CD4-positive, alpha-beta memory T cell (primary cell): ENCODE measurements at regions not wholly inside any gene's neighbourhood (a gene's known extent, or its start where the extent isn't known, plus 50 kb on each side); places are given as distances from the start of the nearest gene placed in this dataset.

Experiments used
- CTCF ChIA-PET: fragments of 350-600 bp; sonication (Branson Sonifier 250); formaldehyde crosslinking; loops from one replicate; lab custom pipeline; 2021; ENCODE audit warnings: inconsistent platforms; ENCODE audit not compliant: partially characterized antibody; lab: Charles Lee
- POLR2A ChIA-PET: fragments of 350-600 bp; sonication (Branson Sonifier 250); formaldehyde crosslinking; loops from one replicate; lab custom pipeline; 2021; ENCODE audit not compliant: partially characterized antibody; lab: Charles Lee
- DNase-seq, 5 donors: peaks; one replicate each; pipeline versions ENCODE4 v3.0.0 to v3.0.0-alpha.2; 2020 to 2022; ENCODE audit warnings: mixed read lengths in 1 of 5
- H3K27ac ChIP-seq: one replicate; pipeline ENCODE4 v1.7.0; 2013; ENCODE audit warnings: low read depth, low read length
- H3K27me3 ChIP-seq: 2 replicates; pipeline ENCODE4 v1.7.0; 2013; ENCODE audit warnings: mild to moderate bottlenecking, low read length, moderate library complexity; ENCODE audit not compliant: insufficient read depth
- H3K36me3 ChIP-seq: 2 replicates; pipeline ENCODE4 v1.7.0; 2013; ENCODE audit warnings: mild to moderate bottlenecking, low read length, moderate library complexity; ENCODE audit not compliant: insufficient read depth
- H3K4me1 ChIP-seq: 2 replicates; pipeline ENCODE4 v1.7.0; 2013; ENCODE audit warnings: mild to moderate bottlenecking, low read length, moderate library complexity; ENCODE audit not compliant: insufficient read depth
- H3K4me3 ChIP-seq, 2 donors: one replicate each; pipeline ENCODE4 v1.7.0; 2013; ENCODE audit warnings: low read length in 2 of 2, mild to moderate bottlenecking in 1 of 2
- H3K9me3 ChIP-seq, 2 donors: one replicate each; pipeline ENCODE4 v1.7.0; 2013; ENCODE audit warnings: low read length in 2 of 2, control low read depth in 1 of 2; ENCODE audit not compliant: control insufficient read depth in 1 of 2
- H3K27ac Mint-ChIP-seq, 7 donors: one replicate each; pipeline ENCODE4 v1.8.0; 2020 to 2021; ENCODE audit warnings: mixed read lengths in 7 of 7, mild to moderate bottlenecking in 6 of 7, inconsistent platforms in 3 of 7, moderate library complexity in 3 of 7
- H3K27me3 Mint-ChIP-seq, 2 donors: one replicate each; pipeline ENCODE4 v1.8.0; 2020 to 2021; ENCODE audit warnings: mixed read lengths in 2 of 2
- H3K36me3 Mint-ChIP-seq, 2 donors: one replicate each; pipeline ENCODE4 v1.8.0; 2020 to 2021; ENCODE audit warnings: mixed read lengths in 2 of 2, inconsistent platforms in 1 of 2, mild to moderate bottlenecking in 1 of 2
- H3K4me1 Mint-ChIP-seq, 4 donors: one replicate each; pipeline ENCODE4 v1.8.0; 2020 to 2021; ENCODE audit warnings: mixed read lengths in 4 of 4, mild to moderate bottlenecking in 1 of 4
- H3K4me3 Mint-ChIP-seq, 8 donors: one replicate each; pipeline ENCODE4 v1.8.0; 2020 to 2021; ENCODE audit warnings: mixed read lengths in 8 of 8, mild to moderate bottlenecking in 7 of 8, moderate library complexity in 6 of 8, inconsistent platforms in 3 of 8
- H3K9me3 Mint-ChIP-seq, 8 donors: one replicate each; pipeline ENCODE4 v1.8.0; 2020 to 2021; ENCODE audit warnings: mixed read lengths in 8 of 8, mild to moderate bottlenecking in 5 of 8, inconsistent platforms in 3 of 8, moderate library complexity in 1 of 8
- intact Hi-C: fragments of 100-400 bp; cut with micrococcal nuclease; formaldehyde crosslinking; loops from one replicate; pipeline ENCODE4 v1.15.1; 2023

GRCh38 chr4:180674619-180675358, 1568.4 kb upstream of the TENM3 start:
- no peaks in the 10 kb centered on the region for H3K36me3 Mint-ChIP-seq
- H3K9me3 ChIP-seq = no peaks in the 10 kb centered on the region
- no peak for DNase-seq
- H3K9me3 Mint-ChIP-seq = peaks cover 0 to 3% (median 0%) of the 10 kb centered on the region in 8 donors
- no peak overlapping the region for H3K27ac ChIP-seq
- no peak overlapping the region for H3K27ac Mint-ChIP-seq
- H3K36me3 ChIP-seq = no peaks in the 10 kb centered on the region
- ChIA-PET POLR2A (no interaction called here), CTCF (interaction anchor here (2.8 kb wide), 1 partner anchor 10 kb away, joined by 10 read pairs; no protein-coding TSS in a partner anchor)
- H3K4me1 ChIP-seq = no peaks in the 10 kb centered on the region
- no peak overlapping the region for H3K4me3 Mint-ChIP-seq
- no peak overlapping the region for H3K4me3 ChIP-seq
- no peaks in the 10 kb centered on the region for H3K27me3 ChIP-seq
- H3K4me1 Mint-ChIP-seq = no peaks in the 10 kb centered on the region
- no peaks in the 10 kb centered on the region for H3K27me3 Mint-ChIP-seq
- intact Hi-C loops = no loop called here

DNA sequence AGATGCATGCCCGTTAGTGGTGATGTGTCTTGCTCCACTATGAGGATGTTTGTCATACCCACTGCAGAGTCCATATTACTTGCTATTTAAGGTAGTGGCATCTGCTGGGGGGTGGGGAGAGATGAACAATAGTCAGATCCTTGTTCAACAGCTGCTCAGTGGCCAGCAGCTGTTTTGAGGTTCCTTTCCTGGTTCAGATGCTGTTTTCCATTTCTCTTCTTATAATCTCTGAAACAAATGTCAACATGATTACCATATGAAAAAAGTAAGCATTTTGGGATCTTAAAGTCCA, 1567.9 kb upstream of the TENM3 start:
- H3K9me3 ChIP-seq = no peaks in the 10 kb centered on the region
- H3K27ac ChIP-seq = no peak overlapping the region
- no peaks in the 10 kb centered on the region for H3K4me1 ChIP-seq
- no peaks in the 10 kb centered on the region for H3K36me3 ChIP-seq
- Mint-ChIP-seq H3K9me3 (peaks cover 0 to 3% (median 0%) of the 10 kb centered on the region in 8 donors), H3K36me3 (no peaks in the 10 kb centered on the region), H3K27me3 (no peaks in the 10 kb centered on the region), H3K4me3 (no peak overlapping the region), H3K27ac (no peak overlapping the region), H3K4me1 (no peaks in the 10 kb centered on the region)
- no peaks in the 10 kb centered on the region for H3K27me3 ChIP-seq
- no peak overlapping the region for H3K4me3 ChIP-seq
- intact Hi-C loops = no loop called here
- ChIA-PET CTCF (interaction anchor here (2.8 kb wide), 1 partner anchor 10 kb away, joined by 10 read pairs; no protein-coding TSS in a partner anchor), POLR2A (no interaction called here)
- no peak for DNase-seq

DNA sequence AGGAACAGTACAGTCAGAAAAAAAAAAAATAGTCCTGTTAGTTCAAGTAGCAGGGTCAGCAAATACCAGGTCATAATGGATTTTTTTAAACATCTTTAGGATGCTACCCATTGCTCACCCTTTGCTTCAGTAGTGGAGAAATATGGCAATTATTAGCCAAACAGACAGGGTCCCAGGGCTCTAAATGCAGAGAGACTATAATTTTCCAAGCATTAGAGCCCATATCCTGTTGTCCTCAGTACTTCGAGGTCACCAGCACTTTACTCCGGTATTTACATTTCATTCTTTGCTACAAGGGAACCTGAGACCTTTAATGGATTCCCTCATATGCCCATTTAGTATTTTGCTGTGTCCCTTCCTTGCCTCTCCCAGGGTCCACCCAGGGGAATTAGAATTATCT, 1562.9 kb upstream of the TENM3 start:
- CTCF ChIA-PET = no interaction called here
- no peak overlapping the region for H3K27ac Mint-ChIP-seq
- no peaks in the 10 kb centered on the region for H3K4me1 Mint-ChIP-seq
- no peaks in the 10 kb centered on the region for H3K36me3 Mint-ChIP-seq
- intact Hi-C loops = no loop called here
- Histone ChIP-seq H3K9me3 (no peaks in the 10 kb centered on the region), H3K27me3 (no peaks in the 10 kb centered on the region), H3K4me3 (no peak overlapping the region), H3K36me3 (no peaks in the 10 kb centered on the region), H3K4me1 (no peaks in the 10 kb centered on the region), H3K27ac (no peak overlapping the region)
- DNase-seq = no peak
- peaks cover 0 to 2% of the 10 kb centered on the region in 2 donors for H3K27me3 Mint-ChIP-seq
- no peak overlapping the region for H3K4me3 Mint-ChIP-seq
- POLR2A ChIA-PET = no interaction called here
- peaks cover 0 to 5% (median 2%) of the 10 kb centered on the region in 8 donors for H3K9me3 Mint-ChIP-seq

DNA sequence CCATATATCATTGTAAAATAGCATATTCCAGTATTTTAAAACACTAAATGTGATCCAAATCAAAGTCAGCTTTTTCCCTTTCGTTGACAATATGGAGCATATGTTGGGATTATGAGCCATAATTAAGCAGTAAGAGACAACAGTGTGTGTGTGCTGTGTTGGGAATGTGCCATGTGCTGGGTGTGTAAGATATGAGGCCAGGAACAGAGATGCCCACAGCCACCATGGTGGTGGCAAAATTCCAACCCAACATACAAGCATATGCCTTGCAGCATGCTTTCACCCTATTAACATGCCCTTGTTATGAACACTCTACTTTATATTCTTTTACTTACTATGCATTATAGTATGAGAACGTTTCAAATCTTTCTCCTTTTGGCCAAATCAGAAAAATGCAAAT, 1560.4 kb upstream of the TENM3 start:
- Histone ChIP-seq H3K4me3 (no peak overlapping the region), H3K27ac (no peak overlapping the region), H3K4me1 (no peaks in the 10 kb centered on the region), H3K27me3 (no peaks in the 10 kb centered on the region), H3K9me3 (no peaks in the 10 kb centered on the region), H3K36me3 (no peaks in the 10 kb centered on the region)
- POLR2A ChIA-PET = no interaction called here
- Mint-ChIP-seq H3K9me3 (peaks cover 0 to 5% (median 2%) of the 10 kb centered on the region in 8 donors), H3K4me1 (no peaks in the 10 kb centered on the region), H3K4me3 (no peak overlapping the region), H3K36me3 (no peaks in the 10 kb centered on the region), H3K27ac (no peak overlapping the region), H3K27me3 (peaks cover 0 to 2% of the 10 kb centered on the region in 2 donors)
- CTCF ChIA-PET = no interaction called here
- DNase-seq = no peak
- intact Hi-C loops = no loop called here

DNA sequence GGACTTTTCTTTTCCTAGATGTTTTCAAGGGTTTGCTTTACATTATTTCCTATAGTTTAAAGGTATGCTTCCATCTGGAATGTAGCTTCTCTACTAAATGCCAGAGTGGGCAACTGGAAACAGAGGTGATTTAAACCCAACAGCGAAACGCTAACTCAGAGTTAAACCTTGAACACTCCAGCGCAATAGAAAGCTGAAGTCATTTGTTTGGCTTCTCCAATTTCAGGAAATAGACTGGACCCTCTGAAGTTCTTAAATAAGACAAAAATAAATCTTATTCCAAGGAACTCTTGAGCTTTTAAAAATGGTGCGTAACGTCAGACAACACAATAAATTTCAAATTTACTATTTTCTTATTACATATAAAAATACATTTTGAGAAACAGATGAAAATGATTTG, 1560.0 kb upstream of the TENM3 start:
- ChIA-PET CTCF (no interaction called here), POLR2A (no interaction called here)

DNA sequence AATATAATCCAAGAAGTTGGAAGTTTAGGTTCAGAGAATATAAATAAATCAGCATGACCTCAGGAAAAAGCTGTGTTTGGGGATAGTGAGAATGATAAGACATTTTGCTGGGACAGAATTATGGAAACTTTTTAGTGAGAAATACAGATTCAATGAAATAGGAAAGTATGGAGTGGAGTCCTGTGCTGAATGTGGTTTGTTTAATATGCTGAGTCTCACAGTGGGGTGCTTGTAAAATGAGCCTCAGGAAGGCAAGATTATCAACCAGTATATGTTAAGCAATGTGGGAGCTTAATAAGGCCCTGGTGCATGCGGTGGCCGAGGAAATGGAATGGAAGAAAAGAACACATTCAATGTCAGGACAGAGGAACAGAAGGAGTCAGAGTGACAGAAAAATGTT, 1554.7 kb upstream of the TENM3 start:
- Mint-ChIP-seq H3K9me3 (peaks cover 0 to 7% (median 3%) of the 10 kb centered on the region in 8 donors), H3K4me1 (no peaks in the 10 kb centered on the region), H3K27ac (no peak overlapping the region), H3K36me3 (no peaks in the 10 kb centered on the region), H3K4me3 (no peak overlapping the region), H3K27me3 (peaks cover 0 to 2% of the 10 kb centered on the region in 2 donors)
- ChIA-PET POLR2A (no interaction called here), CTCF (no interaction called here)
- no peaks in the 10 kb centered on the region for H3K9me3 ChIP-seq
- H3K27me3 ChIP-seq = no peaks in the 10 kb centered on the region
- H3K4me3 ChIP-seq = no peak overlapping the region
- H3K27ac ChIP-seq = no peak overlapping the region
- no peaks in the 10 kb centered on the region for H3K4me1 ChIP-seq
- DNase-seq = no peak
- intact Hi-C loops = no loop called here
- H3K36me3 ChIP-seq = no peaks in the 10 kb centered on the region

More for the DNA sequence above, 1560.0 kb upstream of the TENM3 start:
- Mint-ChIP-seq H3K27ac (no peak overlapping the region), H3K27me3 (peaks cover 0 to 2% of the 10 kb centered on the region in 2 donors), H3K36me3 (no peaks in the 10 kb centered on the region), H3K9me3 (peaks cover 0 to 5% (median 2%) of the 10 kb centered on the region in 8 donors), H3K4me3 (no peak overlapping the region), H3K4me1 (no peaks in the 10 kb centered on the region)
- Histone ChIP-seq H3K27me3 (no peaks in the 10 kb centered on the region), H3K27ac (no peak overlapping the region), H3K36me3 (no peaks in the 10 kb centered on the region), H3K4me3 (no peak overlapping the region), H3K9me3 (no peaks in the 10 kb centered on the region), H3K4me1 (no peaks in the 10 kb centered on the region)
- intact Hi-C loops = no loop called here
- no peak for DNase-seq

- Mint-ChIP-seq H3K4me1 (no peaks in the 10 kb centered on the region), H3K9me3 (peaks cover 0 to 10% (median 3%) of the 10 kb centered on the region in 8 donors), H3K27me3 (no peaks in the 10 kb centered on the region), H3K36me3 (no peaks in the 10 kb centered on the region), H3K4me3 (no peak overlapping the region), H3K27ac (no peak overlapping the region)
- intact Hi-C loops = no loop called here
- DNase-seq = no peak
- H3K9me3 ChIP-seq = no peaks in the 10 kb centered on the region
- H3K4me3 ChIP-seq = no peak overlapping the region
- ChIA-PET POLR2A (no interaction called here), CTCF (no interaction called here)
- no peak overlapping the region for H3K27ac ChIP-seq
- no peaks in the 10 kb centered on the region for H3K4me1 ChIP-seq
- H3K36me3 ChIP-seq = no peaks in the 10 kb centered on the region
- H3K27me3 ChIP-seq = no peaks in the 10 kb centered on the region
Measured at GRCh38 chr4:180694875-180695274, 1548.3 kb upstream of the TENM3 start.
